ENCODE measurements at regions not wholly inside any gene's neighbourhood (a gene's known extent, or its start where the extent isn't known, plus 50 kb on each side); places are given as distances from the start of the nearest gene placed in this dataset.
"Not testable (repeated sequence)": the region's sequence is repeated elsewhere in the genome, so short reads cannot be mapped to it uniquely, and the experiment has no call there.

- H3K27me3 Mint-ChIP-seq, H3K4me1 Mint-ChIP-seq, H3K4me3 Mint-ChIP-seq: not testable (repeated sequence)
Measured at GRCh38 chr10:56447613-56448012, 86.6 kb upstream of the ZWINT start.

GRCh38 chr10:56441337-56441736 is 80.3 kb upstream of the ZWINT start:
- H3K27ac Mint-ChIP-seq (ENCODE audit: low read depth); H3K36me3 Mint-ChIP-seq (ENCODE audit: insufficient read depth); H3K4me1 Mint-ChIP-seq; H3K27me3 Mint-ChIP-seq; H3K4me3 Mint-ChIP-seq; ATAC-seq (replicated peaks; ENCODE audit: extremely low read depth, poor library complexity, severe bottlenecking); DNase-seq (ENCODE audit: low spot score in 2 of 2): not testable (repeated sequence)
- peaks cover 11% of the 10 kb centered on the region for H3K9me3 Mint-ChIP-seq

More at GRCh38 chr10:56447613-56448012, 86.6 kb upstream of the ZWINT start:
- not testable (repeated sequence) for ATAC-seq (replicated peaks; ENCODE audit: extremely low read depth, poor library complexity, severe bottlenecking); H3K27ac Mint-ChIP-seq (ENCODE audit: low read depth); H3K36me3 Mint-ChIP-seq (ENCODE audit: insufficient read depth); DNase-seq (ENCODE audit: low spot score in 2 of 2)
- H3K9me3 Mint-ChIP-seq = peaks cover 18% of the 10 kb centered on the region

Data from central memory CD8-positive, alpha-beta T cell (primary cell).